ENCODE measurements at regions not wholly inside any gene's neighbourhood (a gene's known extent, or its start where the extent isn't known, plus 50 kb on each side); places are given as distances from the start of the nearest gene placed in this dataset.

GRCh38 chr5:159427180-159428012, 97.1 kb upstream of the IL12B start (continued):
- TF ChIP-seq NR2F1 (conservative IDR thresholded peaks at IDR 0.05) (no peak), CBFB (IDR thresholded peaks at IDR 0.05; ENCODE audit: low read depth) (0 out of 2 replicates have a peak, but pooled peaks have one; percentile 48), ZZZ3 (IDR thresholded peaks at IDR 0.05; ENCODE audit: control insufficient read depth, insufficient read length, low read depth) (no peak), CBX3 (IDR thresholded peaks at IDR 0.05; ENCODE audit: borderline replicate concordance, low read depth) (no peak), ZBTB40 (IDR thresholded peaks at IDR 0.05; ENCODE audit: borderline replicate concordance) (no peak), GATAD2B (conservative IDR thresholded peaks at IDR 0.05; ENCODE audit: low read depth) (no peak), TCF7 (IDR thresholded peaks at IDR 0.05; ENCODE audit: borderline replicate concordance) (no peak), BHLHE40 (IDR thresholded peaks at IDR 0.05; ENCODE audit: borderline replicate concordance in 1 of 2, low read depth in 2 of 2, low read length in 1 of 2) (peak in 1 of 2 experiments; percentile 31; a peak in 1 of 4 replicates), ETV6 (conservative IDR thresholded peaks at IDR 0.05 in 1 of 2, IDR thresholded peaks at IDR 0.05 in 1 of 2; ENCODE audit: borderline replicate concordance in 1 of 2, low read depth in 1 of 2) (peak in 1 of 2 experiments; percentile 39; a peak in 1 of 4 replicates), YBX1 (IDR thresholded peaks at IDR 0.05) (no peak), E2F4 (IDR thresholded peaks at IDR 0.05; ENCODE audit: low read depth, low read length) (no peak), EZH2 (IDR thresholded peaks at IDR 0.05; ENCODE audit: borderline replicate concordance, control insufficient read depth, low read depth, low read length) (no peak), ZBED1 (IDR thresholded peaks at IDR 0.05; ENCODE audit: borderline replicate concordance) (no peak), CEBPZ (IDR thresholded peaks at IDR 0.05; ENCODE audit: low read depth, low read length) (no peak), KAT2A (conservative IDR thresholded peaks at IDR 0.05; ENCODE audit: control insufficient read depth, low read depth, low read length) (no peak)
- TF ChIP-seq, protein P1, sequence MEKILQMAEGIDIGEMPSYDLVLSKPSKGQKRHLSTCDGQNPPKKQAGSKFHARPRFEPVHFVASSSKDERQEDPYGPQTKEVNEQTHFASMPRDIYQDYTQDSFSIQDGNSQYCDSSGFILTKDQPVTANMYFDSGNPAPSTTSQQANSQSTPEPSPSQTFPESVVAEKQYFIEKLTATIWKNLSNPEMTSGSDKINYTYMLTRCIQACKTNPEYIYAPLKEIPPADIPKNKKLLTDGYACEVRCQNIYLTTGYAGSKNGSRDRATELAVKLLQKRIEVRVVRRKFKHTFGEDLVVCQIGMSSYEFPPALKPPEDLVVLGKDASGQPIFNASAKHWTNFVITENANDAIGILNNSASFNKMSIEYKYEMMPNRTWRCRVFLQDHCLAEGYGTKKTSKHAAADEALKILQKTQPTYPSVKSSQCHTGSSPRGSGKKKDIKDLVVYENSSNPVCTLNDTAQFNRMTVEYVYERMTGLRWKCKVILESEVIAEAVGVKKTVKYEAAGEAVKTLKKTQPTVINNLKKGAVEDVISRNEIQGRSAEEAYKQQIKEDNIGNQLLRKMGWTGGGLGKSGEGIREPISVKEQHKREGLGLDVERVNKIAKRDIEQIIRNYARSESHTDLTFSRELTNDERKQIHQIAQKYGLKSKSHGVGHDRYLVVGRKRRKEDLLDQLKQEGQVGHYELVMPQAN (conservative IDR thresholded peaks at IDR 0.05), result no peak

Measured in GM12878 (cell line).